Epithelial cell of esophagus (primary cell): ENCODE measurements at regions not wholly inside any gene's neighbourhood (a gene's known extent, or its start where the extent isn't known, plus 50 kb on each side); places are given as distances from the start of the nearest gene placed in this dataset.

ENCODE experiments used
- DNase-seq: peaks from one replicate; pipeline ENCODE4 v3.0.0; 2010; ENCODE audit warnings: low read depth
- H3K4me3 ChIP-seq: 2 replicates; pipeline ENCODE4 v1.5.1; 2011; ENCODE audit warnings: mild to moderate bottlenecking, low read length, control low read depth
- TF ChIP-seq, protein P1 (sequence below): IDR thresholded peaks from 2 replicates; pipeline ENCODE4 v1.5.1; 2011; ENCODE audit warnings: low read depth, mild to moderate bottlenecking, low read length, control low read depth, inconsistent platforms; ENCODE audit not compliant: insufficient read depth; ENCODE audit errors: missing control alignments

DNA sequence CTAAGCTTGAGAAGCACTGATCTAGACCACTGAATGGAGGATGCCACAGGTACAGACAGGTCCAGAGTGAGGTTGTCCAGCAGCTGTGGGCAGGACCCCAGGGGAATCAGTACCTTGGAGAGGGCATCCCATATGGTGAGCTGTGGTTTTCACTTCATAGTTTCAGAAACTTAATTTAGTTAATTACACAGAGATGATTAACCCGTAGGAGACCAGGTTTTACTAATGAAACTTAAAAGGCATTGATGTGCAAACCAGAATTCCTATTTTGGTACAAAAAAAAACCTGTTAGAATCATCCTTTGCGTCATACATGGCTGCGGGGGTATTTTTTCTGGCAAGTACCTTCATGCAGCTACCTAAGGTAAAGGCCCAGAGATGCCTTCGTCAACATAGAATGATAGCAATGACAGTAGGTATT is 159.3 kb downstream of the DACT1 start:
- H3K4me3 ChIP-seq = no peak overlapping the region
- DNase-seq = peak; percentile 45

DNA sequence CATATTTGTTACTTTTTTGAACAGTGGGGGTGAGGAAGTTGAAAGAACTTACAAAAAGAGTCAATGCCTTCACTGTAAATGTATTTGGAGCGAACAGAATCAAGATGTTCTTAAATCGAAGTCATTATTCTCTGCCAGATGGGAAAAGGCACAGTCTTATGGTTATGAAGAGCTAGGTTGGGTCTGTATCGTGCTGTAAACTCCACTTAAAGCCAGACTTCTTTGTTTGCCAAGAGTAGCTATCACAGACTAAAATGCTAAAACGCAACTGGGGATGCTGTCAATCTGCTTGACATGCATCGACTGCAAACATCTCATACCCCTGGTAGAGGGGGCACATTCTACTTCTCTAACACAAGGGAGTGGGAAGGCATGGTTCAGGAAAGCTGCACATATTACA is 160.4 kb downstream of the DACT1 start:
- H3K4me3 ChIP-seq = no peak overlapping the region
- no peak for DNase-seq
- TF ChIP-seq, protein P1, sequence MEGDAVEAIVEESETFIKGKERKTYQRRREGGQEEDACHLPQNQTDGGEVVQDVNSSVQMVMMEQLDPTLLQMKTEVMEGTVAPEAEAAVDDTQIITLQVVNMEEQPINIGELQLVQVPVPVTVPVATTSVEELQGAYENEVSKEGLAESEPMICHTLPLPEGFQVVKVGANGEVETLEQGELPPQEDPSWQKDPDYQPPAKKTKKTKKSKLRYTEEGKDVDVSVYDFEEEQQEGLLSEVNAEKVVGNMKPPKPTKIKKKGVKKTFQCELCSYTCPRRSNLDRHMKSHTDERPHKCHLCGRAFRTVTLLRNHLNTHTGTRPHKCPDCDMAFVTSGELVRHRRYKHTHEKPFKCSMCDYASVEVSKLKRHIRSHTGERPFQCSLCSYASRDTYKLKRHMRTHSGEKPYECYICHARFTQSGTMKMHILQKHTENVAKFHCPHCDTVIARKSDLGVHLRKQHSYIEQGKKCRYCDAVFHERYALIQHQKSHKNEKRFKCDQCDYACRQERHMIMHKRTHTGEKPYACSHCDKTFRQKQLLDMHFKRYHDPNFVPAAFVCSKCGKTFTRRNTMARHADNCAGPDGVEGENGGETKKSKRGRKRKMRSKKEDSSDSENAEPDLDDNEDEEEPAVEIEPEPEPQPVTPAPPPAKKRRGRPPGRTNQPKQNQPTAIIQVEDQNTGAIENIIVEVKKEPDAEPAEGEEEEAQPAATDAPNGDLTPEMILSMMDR = no peak

More for the DNA sequence above, 159.3 kb downstream of the DACT1 start:
- TF ChIP-seq, protein P1 = no peak

DNA sequence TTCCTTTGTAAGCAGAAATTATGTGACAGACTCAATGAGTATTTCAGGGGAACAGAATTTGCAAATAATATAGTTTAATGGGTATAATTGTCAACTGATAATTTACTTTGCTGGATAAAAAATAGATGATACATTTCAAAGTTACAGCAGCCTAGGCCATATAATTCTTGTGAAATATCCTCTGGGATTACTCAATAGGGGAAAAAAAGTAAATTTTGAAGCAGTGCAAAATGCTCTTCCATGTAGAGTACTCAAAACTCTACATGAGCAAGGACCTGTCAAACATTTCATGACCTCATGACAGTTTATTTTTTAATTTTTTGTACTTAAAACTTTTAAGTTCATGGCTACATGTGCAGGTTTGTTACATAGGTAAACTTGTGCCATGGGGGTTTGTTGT is 163.3 kb downstream of the DACT1 start:
- TF ChIP-seq, protein P1 = no peak
- no peak overlapping the region for H3K4me3 ChIP-seq
- no peak for DNase-seq

DNA sequence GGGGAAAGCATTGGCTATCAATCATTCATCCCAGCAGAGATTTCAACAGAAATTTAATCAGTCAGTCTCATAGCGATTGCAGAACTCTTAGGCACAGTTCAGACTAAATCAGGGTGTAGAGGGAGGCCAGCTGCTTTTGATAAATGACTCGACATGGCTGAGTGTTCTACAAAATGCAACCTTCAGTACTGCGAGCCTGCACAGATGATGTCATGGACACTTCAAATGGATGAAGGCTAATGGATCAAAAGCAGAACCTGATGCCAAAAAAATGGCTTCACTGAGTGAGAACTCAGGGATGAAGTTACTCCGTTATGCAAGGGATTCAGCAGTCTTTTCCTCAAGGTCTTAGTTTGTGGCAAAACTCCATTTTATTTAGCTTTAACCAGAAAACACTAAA is 167.3 kb downstream of the DACT1 start:
- TF ChIP-seq, protein P1 = no peak
- DNase-seq = no peak

DNA sequence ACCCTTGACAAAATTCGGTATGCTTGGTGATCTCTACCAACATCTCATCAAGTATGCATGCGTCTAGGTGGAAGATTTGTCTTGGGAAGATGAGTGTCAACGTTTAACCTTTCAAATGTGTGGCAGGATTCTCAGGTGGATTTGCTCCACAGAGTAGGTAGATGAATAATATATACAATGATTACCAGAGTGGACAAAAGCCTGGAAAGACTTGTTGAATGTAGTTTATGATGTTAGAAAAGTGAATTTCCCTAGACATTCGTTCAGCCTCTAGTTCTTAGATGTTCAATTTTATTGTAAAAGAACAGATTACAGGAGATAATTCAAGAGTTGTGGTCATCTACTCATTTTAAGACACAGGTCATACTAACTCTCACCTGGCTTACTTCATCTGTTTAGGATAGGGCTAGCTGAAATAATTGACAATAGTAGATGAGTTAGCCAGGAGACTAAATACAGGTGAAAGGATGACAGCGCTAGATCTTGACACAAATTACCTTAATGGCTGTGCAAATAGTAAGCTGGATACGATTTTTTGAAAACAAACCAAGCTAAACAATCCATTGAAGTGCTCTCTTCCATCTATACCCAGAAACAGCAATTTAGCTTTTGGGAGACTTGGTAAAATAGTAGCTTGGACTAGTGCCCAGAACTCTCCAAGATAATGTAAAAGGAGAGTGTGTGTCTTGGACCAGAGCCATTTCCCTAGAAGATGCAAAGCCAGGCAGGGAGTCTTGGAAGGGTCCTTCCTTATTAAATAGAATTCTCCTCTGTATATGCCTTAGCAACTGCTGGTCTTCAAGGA is 168.0 kb downstream of the DACT1 start:
- TF ChIP-seq, protein P1 = no peak
- DNase-seq = no peak
- no peak overlapping the region for H3K4me3 ChIP-seq

More for the DNA sequence above, 167.3 kb downstream of the DACT1 start:
- no peak overlapping the region for H3K4me3 ChIP-seq

DNA sequence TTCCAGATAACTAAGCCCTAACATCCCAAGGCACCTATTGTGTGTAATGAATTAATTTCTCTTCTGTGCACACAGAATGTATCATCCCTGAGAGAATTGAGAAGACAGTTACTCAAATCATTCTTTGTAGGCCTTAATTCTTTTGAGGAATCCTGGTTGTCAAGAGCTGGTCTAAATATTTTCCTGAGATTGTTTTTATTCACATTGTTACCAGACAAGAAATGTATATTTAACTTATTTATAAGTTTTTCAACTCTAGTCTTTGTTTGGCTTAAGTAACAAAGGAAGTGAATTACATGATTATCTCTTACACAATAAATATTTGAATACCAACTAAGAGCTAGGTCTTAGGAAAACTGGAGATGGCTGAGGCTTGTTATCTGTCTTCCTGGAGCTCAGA is 169.4 kb downstream of the DACT1 start:
- TF ChIP-seq, protein P1 = no peak
- DNase-seq = no peak
- H3K4me3 ChIP-seq = no peak overlapping the region

DNA sequence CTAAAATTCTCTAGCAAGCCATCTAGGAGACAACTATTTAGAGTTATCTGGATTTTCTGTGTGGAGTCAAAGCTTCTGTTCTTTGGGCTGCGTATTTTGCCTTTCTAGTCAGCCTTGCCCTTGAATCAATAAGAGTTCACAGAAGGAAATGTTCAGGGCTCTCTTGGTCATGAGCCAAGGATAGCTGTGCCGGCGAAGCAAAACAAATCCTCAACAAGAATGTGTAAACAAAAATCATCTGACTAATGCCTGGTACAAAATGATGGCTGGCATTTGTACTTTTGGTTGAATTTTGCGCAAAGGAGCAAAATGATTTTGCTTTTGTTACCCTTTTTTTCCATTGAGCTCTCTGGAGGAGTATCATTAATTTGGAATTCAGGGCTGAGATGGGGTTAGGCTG is 171.1 kb downstream of the DACT1 start:
- no peak overlapping the region for H3K4me3 ChIP-seq
- TF ChIP-seq, protein P1 = no peak
- DNase-seq = peak; percentile 73
